Sigmoid colon (tissue), 4 donors: ENCODE measurements at regions not wholly inside any gene's neighbourhood (a gene's known extent, or its start where the extent isn't known, plus 50 kb on each side); places are given as distances from the start of the nearest gene placed in this dataset.

Source experiments
- EP300 ChIP-seq, 4 donors: sonication (generic); formaldehyde crosslinking; IDR thresholded peaks; one replicate each; pipeline ENCODE4 v1.6.1; 2017; ENCODE audit warnings: antibody characterized with exemption in 4 of 4
- POLR2AphosphoS5 ChIP-seq, 4 donors: sonication (generic); formaldehyde crosslinking; IDR thresholded peaks; one replicate each; pipeline ENCODE4 v1.6.1; 2017; ENCODE audit warnings: antibody characterized with exemption in 4 of 4
- TF ChIP-seq, protein P1 (sequence below), 4 experiments: fragments of 450-650 bp in 3 of 4; fragments of 200-600 bp in 1 of 4; IDR thresholded peaks; one replicate each; pipeline ENCODE4 v1.5.1; 2016 to 2019; ENCODE audit warnings: antibody characterized with exemption in 4 of 4, mild to moderate bottlenecking in 3 of 4, moderate library complexity in 2 of 4

DNA sequence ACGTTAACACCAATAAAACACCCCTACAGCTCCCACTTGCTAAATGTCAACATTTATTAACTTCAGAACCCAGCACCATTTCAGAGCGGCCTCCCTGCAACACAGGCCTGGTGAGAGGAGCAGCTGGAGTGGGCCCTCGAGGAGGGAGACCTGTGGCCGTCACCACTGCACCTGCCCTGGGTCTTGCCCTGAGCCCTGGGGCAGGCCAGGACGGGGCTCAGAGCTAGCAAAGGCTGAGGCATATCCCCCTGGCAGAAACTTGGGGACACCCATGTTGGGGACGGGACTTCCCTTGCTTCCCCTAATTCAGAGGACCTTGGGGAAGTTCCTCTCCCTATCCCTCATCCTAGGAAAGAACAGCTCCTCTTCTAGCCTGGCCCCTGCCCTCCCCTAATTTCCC lies 137.3 kb upstream of the THY1 start:
- TF ChIP-seq POLR2AphosphoS5 (IDR thresholded peaks at IDR 0.05) = no peak
- TF ChIP-seq, protein P1, sequence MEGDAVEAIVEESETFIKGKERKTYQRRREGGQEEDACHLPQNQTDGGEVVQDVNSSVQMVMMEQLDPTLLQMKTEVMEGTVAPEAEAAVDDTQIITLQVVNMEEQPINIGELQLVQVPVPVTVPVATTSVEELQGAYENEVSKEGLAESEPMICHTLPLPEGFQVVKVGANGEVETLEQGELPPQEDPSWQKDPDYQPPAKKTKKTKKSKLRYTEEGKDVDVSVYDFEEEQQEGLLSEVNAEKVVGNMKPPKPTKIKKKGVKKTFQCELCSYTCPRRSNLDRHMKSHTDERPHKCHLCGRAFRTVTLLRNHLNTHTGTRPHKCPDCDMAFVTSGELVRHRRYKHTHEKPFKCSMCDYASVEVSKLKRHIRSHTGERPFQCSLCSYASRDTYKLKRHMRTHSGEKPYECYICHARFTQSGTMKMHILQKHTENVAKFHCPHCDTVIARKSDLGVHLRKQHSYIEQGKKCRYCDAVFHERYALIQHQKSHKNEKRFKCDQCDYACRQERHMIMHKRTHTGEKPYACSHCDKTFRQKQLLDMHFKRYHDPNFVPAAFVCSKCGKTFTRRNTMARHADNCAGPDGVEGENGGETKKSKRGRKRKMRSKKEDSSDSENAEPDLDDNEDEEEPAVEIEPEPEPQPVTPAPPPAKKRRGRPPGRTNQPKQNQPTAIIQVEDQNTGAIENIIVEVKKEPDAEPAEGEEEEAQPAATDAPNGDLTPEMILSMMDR (IDR thresholded peaks at IDR 0.05) = no peak
- no peak for TF ChIP-seq EP300 (IDR thresholded peaks at IDR 0.05)
